ENCODE measurements at regions not wholly inside any gene's neighbourhood (a gene's known extent, or its start where the extent isn't known, plus 50 kb on each side); places are given as distances from the start of the nearest gene placed in this dataset.

GRCh38 chr5:96023518-96023917, 61.9 kb upstream of the ELL2 start:
- Histone ChIP-seq H3K4me3 (ENCODE audit: low read depth in 2 of 2, low read length in 2 of 2) (no peak overlapping the region), H3K36me3 (ENCODE audit: control insufficient read depth, insufficient read depth, low read length) (no peaks in the 10 kb centered on the region), H3K4me1 (ENCODE audit: control insufficient read depth, insufficient read depth, low read length) (peaks cover 13% of the 10 kb centered on the region; the same call in 1 of the 2 replicates), H3K27me3 (ENCODE audit: control insufficient read depth, insufficient read depth, low read length) (no peaks in the 10 kb centered on the region), H3K9me3 (ENCODE audit: control insufficient read depth, insufficient read depth, low read depth, low read length) (no peaks in the 10 kb centered on the region), H3K27ac (ENCODE audit: low read length) (peak overlapping the region; percentile 62)
- ChIA-PET CTCF (no interaction called here), POLR2A (interaction anchor here (0.6 kb wide), 1 partner anchor 59 kb away, joined by 3 read pairs; no protein-coding TSS in a partner anchor)
- no peak for DNase-seq (ENCODE audit: low read depth, low spot score)
- no TSS peak for BruUV-seq (replicated peaks)
- intact Hi-C loops (cut with micrococcal nuclease; ENCODE audit: unreplicated experiment) = no loop called here
- in situ Hi-C loops (cut with HindIII; ENCODE audit: low pct_unique_long_range_greater_than_20kb, low sequenced_read_pairs) = no loop called here
- no peak for ATAC-seq
- TF ChIP-seq SIN3A (IDR thresholded peaks at IDR 0.05; ENCODE audit: borderline replicate concordance, insufficient read depth, low read depth, low read length) (no peak), TCF7L2 (IDR thresholded peaks at IDR 0.05; ENCODE audit: low read depth, low read length) (no peak), CTCF (IDR thresholded peaks at IDR 0.05) (no peak), REST (IDR thresholded peaks at IDR 0.05; ENCODE audit: insufficient read depth in 1 of 2, low read depth in 2 of 2, low read length in 1 of 2) (no peak), POLR2AphosphoS5 (IDR thresholded peaks at IDR 0.05; ENCODE audit: low read depth, low read length) (no peak)

- in situ Hi-C loops (cut with HindIII; ENCODE audit: low pct_unique_long_range_greater_than_20kb, low sequenced_read_pairs) (no loop called here), intact Hi-C loops (cut with micrococcal nuclease; ENCODE audit: unreplicated experiment) (no loop called here)
- Histone ChIP-seq H3K9me3 (ENCODE audit: control insufficient read depth, insufficient read depth, low read depth, low read length) (no peaks in the 10 kb centered on the region), H3K36me3 (ENCODE audit: control insufficient read depth, insufficient read depth, low read length) (no peaks in the 10 kb centered on the region), H3K27me3 (ENCODE audit: control insufficient read depth, insufficient read depth, low read length) (no peaks in the 10 kb centered on the region), H3K4me3 (ENCODE audit: low read depth in 2 of 2, low read length in 2 of 2) (no peak overlapping the region), H3K4me1 (ENCODE audit: control insufficient read depth, insufficient read depth, low read length) (peaks cover 13% of the 10 kb centered on the region; the same call in 1 of the 2 replicates), H3K27ac (ENCODE audit: low read length) (peak overlapping the region; percentile 62)
- ATAC-seq = no peak
- no peak for DNase-seq (ENCODE audit: low read depth, low spot score)
- no peak for TF ChIP-seq CTCF (IDR thresholded peaks at IDR 0.05)
- TF ChIP-seq POLR2AphosphoS5 (IDR thresholded peaks at IDR 0.05; ENCODE audit: low read depth, low read length) = no peak
- TF ChIP-seq SIN3A (IDR thresholded peaks at IDR 0.05; ENCODE audit: borderline replicate concordance, insufficient read depth, low read depth, low read length) = no peak
- no peak for TF ChIP-seq TCF7L2 (IDR thresholded peaks at IDR 0.05; ENCODE audit: low read depth, low read length)
- TF ChIP-seq REST (IDR thresholded peaks at IDR 0.05; ENCODE audit: insufficient read depth in 1 of 2, low read depth in 2 of 2, low read length in 1 of 2) = no peak
- no TSS peak for BruUV-seq (replicated peaks)
- ChIA-PET POLR2A (interaction anchor here (0.6 kb wide), 1 partner anchor 58 kb away, joined by 3 read pairs; no protein-coding TSS in a partner anchor), CTCF (no interaction called here)
Measured at GRCh38 chr5:96022971-96023370, 61.3 kb upstream of the ELL2 start.
